LHCN-M2 (cell line): ENCODE measurements at regions not wholly inside any gene's neighbourhood (a gene's known extent, or its start where the extent isn't known, plus 50 kb on each side); places are given as distances from the start of the nearest gene placed in this dataset.

ENCODE experiments used
- DNase-seq: peaks from one replicate; pipeline ENCODE4 v3.0.0-alpha.2; 2012; ENCODE audit warnings: low read depth

DNA sequence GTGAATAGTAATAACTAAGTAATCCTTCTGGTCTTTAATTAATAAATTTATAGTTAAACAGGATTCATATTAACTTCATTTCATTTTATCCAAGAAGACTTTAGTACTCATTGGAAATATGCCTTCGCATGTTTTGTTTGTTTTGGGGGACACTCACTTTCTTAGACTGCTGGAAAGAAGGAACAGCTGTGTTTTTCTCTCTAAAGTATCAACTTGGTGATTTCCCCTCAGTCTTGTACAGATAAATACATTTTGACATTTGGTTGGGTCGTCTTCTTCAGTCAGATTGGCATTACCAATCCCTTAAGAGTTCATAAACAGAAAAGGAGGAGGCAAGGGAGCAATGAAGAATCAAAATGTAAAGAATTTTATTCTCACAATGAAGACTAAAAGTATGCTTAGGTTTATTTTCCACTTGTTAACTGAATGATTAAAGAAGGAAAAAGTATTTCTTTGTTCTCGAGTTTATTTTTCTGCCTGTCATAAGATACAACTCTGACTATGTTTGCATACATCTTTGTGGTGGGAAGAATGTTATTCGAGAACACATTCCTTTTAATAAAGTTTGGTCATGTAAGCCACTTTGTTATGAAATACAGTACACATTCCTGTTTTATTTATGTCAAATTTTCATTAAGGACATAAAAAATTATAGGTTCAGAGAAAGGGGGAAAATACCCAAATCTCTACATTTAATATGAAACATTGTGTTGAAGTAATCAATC is 140.2 kb downstream of the GMNC start:
- peak; percentile 56 for DNase-seq

DNA sequence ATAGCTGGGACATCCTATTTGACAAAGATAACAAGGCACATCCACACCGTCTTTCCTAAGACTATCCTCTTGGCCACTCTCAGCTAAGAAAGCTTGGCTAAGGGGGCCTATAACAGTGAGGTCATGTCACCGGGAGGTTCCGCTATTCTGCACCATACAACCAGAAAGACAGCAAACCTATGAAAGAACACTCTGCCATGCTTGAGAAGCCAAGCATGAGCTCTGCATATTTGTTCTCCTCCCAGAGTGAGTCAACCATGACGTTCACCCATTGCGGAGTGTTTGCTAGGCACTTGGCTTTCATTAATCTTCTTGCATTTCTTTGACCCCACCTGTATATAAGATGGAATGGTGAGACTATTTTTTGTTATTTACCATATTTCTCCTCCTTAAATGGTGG is 141.2 kb downstream of the GMNC start:
- DNase-seq = peak; percentile 21

DNA sequence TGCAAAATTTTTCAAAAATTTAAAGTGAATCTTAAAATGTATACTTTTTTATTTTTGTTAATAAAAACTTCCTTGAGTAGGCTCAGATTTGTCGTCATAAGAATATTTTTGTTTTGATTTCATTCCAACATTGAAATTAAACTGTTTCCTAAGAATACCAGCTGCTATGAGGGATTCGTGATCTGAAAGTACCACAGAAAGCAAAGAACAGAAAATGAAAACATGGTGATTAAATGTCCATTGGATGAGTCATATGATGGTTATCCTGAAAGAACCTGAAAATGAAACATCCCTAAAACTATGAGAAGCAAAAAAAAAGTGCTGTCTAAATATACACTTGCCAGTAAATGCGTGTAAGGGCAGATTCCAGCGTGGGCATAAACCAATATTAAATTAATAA is 143.8 kb downstream of the GMNC start:
- peak; percentile 91 for DNase-seq

DNA sequence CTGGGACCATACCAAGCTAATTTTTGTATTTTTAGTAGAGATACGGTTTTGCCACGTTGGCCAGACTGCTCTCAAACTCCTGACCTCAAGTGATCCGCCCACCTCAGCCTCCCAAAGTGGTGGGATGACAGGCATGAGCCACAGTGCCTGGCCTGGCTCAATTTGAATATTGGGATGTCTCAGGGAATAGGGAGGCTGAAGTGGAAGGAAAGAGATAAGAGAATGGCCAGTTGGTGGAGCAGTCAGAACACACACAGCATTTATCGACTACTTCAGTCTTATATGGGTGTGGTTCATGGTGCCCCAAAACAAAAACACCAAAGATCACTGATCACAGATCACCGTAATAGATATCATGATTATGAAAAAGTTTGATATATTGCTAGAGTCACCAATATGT is 144.4 kb downstream of the GMNC start:
- DNase-seq = peak; percentile 81

DNA sequence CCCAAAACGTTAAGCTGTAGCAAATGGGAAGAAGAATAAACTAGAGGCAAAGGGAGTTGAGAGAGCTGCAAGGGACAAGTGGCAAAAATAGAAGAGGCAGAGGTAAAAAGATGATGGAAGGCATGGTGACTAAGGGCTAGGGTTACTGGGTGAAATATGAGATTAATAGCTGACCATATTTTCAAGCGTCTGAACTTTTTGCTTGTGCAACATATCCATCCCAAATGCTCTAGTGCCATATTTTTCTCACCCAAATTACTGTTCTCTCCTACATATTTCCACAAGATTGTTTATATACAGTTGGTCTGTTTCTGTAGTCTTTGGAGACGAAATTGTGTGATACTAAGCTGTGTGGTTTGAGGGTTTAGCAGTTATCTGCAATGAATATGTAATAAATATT is 145.5 kb downstream of the GMNC start:
- peak; percentile 62 for DNase-seq

DNA sequence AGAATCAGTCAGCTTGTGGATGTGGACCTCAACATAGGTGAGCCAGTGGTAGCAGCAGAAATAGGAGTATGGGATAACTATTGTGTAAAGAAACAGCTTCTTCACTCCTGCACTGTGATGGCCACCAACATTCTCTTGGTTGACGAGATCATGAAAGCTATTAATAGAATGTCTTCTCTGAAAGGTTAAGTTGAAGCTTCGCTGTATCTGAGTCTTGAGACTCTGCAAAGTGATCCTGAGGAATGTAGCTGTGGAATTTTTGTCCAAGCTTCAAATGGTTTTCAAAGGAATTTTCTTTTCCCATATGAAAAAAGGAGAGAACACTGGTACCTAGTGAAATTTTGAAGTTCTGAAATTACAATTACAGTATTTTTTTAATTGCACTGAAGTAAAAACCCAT is 146.3 kb downstream of the GMNC start:
- peak; percentile 15 for DNase-seq

DNA sequence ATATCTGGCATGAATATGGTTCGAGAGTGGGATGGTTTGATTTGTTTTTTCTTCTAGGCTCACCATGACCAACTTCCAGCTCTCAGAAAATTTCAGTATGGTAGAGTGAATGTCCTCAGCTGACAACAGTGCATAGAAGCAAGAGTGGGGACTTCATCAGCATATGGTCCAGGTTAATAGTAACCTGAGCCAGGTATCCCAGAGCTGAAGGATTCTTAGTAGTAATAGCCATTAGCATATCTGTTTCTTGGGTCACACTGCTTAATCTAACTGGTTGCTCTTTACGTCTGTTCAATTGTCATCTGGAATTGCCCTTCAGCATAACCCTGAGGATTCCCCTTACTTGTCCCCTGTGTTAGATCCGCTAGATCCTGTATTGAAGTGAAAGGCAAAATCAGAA is 151.8 kb downstream of the GMNC start:
- DNase-seq = no peak

GRCh38 chr3:190709351-190709773 is 153.1 kb downstream of the GMNC start:
- DNase-seq = peak; percentile 91
